Body of pancreas (tissue), 4 donors: ENCODE measurements at regions not wholly inside any gene's neighbourhood (a gene's known extent, or its start where the extent isn't known, plus 50 kb on each side); places are given as distances from the start of the nearest gene placed in this dataset.

Experiments used
- CTCF ChIP-seq, 7 experiments: fragments of 450-650 bp in 4 of 7; fragments of 200-600 bp in 3 of 7; sonication (generic) in 3 of 7; IDR thresholded peaks; one replicate each; pipeline ENCODE4 v1.5.1; 2016 to 2019; ENCODE audit warnings: antibody characterized with exemption in 7 of 7
- POLR2A ChIP-seq, 3 donors: fragments of 450-650 bp; IDR thresholded peaks; one replicate each; pipeline ENCODE4 v1.6.1; 2016; ENCODE audit warnings: antibody characterized with exemption in 3 of 3, mild to moderate bottlenecking in 2 of 3

GRCh38 chr7:33732462-33732861, 172.9 kb upstream of the BMPER start:
- no peak for TF ChIP-seq POLR2A (IDR thresholded peaks at IDR 0.05)
- TF ChIP-seq CTCF (IDR thresholded peaks at IDR 0.05): no peak
